ENCODE measurements at regions not wholly inside any gene's neighbourhood (a gene's known extent, or its start where the extent isn't known, plus 50 kb on each side); places are given as distances from the start of the nearest gene placed in this dataset.

GRCh38 chr11:92285776-92286175 lies 61.2 kb downstream of the FAT3 start:
- no peak for TF ChIP-seq POLR2A (IDR thresholded peaks at IDR 0.05; ENCODE audit: low read length)
- TF ChIP-seq GATA1 (IDR thresholded peaks at IDR 0.05; ENCODE audit: low read depth, low read length): no peak
